ENCODE measurements at regions not wholly inside any gene's neighbourhood (a gene's known extent, or its start where the extent isn't known, plus 50 kb on each side); places are given as distances from the start of the nearest gene placed in this dataset.

GRCh38 chr11:42344204-42344792 is 884.8 kb upstream of the LRRC4C start:
- TF ChIP-seq CTCF (conservative IDR thresholded peaks at IDR 0.05; ENCODE audit: low read depth, low read length): no peak
- H3K4me3 ChIP-seq (ENCODE audit: low read depth, low read length): no peak overlapping the region
- DNase-seq (ENCODE audit: low read depth): no peak

- no peak for TF ChIP-seq CTCF (conservative IDR thresholded peaks at IDR 0.05; ENCODE audit: low read depth, low read length)
- DNase-seq (ENCODE audit: low read depth): no peak
These were observed 886.5 kb upstream of the LRRC4C start for GRCh38 chr11:42345933-42346332.

GRCh38 chr11:42363701-42364100 is 904.2 kb upstream of the LRRC4C start:
- DNase-seq (ENCODE audit: low read depth): no peak
- TF ChIP-seq CTCF (conservative IDR thresholded peaks at IDR 0.05; ENCODE audit: low read depth, low read length): no peak

More at GRCh38 chr11:42345933-42346332, 886.5 kb upstream of the LRRC4C start:
- H3K4me3 ChIP-seq (ENCODE audit: low read depth, low read length): no peak overlapping the region

GRCh38 chr11:42390116-42390515 is 921.7 kb upstream of the API5 start:
- no peak for DNase-seq (ENCODE audit: low read depth)
- no peak for TF ChIP-seq CTCF (conservative IDR thresholded peaks at IDR 0.05; ENCODE audit: low read depth, low read length)
- H3K4me3 ChIP-seq (ENCODE audit: low read depth, low read length): no peak overlapping the region

More at GRCh38 chr11:42363701-42364100, 904.2 kb upstream of the LRRC4C start:
- H3K4me3 ChIP-seq (ENCODE audit: low read depth, low read length): no peak overlapping the region

- DNase-seq (ENCODE audit: low read depth): no peak
- no peak overlapping the region for H3K4me3 ChIP-seq (ENCODE audit: low read depth, low read length)
- TF ChIP-seq CTCF (conservative IDR thresholded peaks at IDR 0.05; ENCODE audit: low read depth, low read length): no peak
These were observed 914.3 kb upstream of the API5 start for GRCh38 chr11:42397483-42397882.

GRCh38 chr11:42407341-42407740 is 904.5 kb upstream of the API5 start:
- TF ChIP-seq CTCF (conservative IDR thresholded peaks at IDR 0.05; ENCODE audit: low read depth, low read length): no peak
- no peak overlapping the region for H3K4me3 ChIP-seq (ENCODE audit: low read depth, low read length)
- no peak for DNase-seq (ENCODE audit: low read depth)

GRCh38 chr11:42410251-42410955 is 901.4 kb upstream of the API5 start:
- TF ChIP-seq CTCF (conservative IDR thresholded peaks at IDR 0.05; ENCODE audit: low read depth, low read length): no peak
- no peak for DNase-seq (ENCODE audit: low read depth)
- no peak overlapping the region for H3K4me3 ChIP-seq (ENCODE audit: low read depth, low read length)
